ENCODE measurements at regions not wholly inside any gene's neighbourhood (a gene's known extent, or its start where the extent isn't known, plus 50 kb on each side); places are given as distances from the start of the nearest gene placed in this dataset.

- Histone ChIP-seq H3K36me3 (ENCODE audit: control insufficient read depth in 2 of 2, extremely low read depth in 1 of 2, insufficient read depth in 2 of 2, low read length in 2 of 2) (no peaks in the 10 kb centered on the region), H3K4me2 (ENCODE audit: insufficient read depth, low read length) (no peak overlapping the region), H3K9ac (replicated peaks; ENCODE audit: extremely low read depth, insufficient read depth, low read length) (no peak overlapping the region), H3K27ac (ENCODE audit: insufficient read depth, low read depth, low read length) (no peak overlapping the region), H3K9me3 (replicated peaks; ENCODE audit: control insufficient read depth, insufficient read depth, low read length) (no peaks in the 10 kb centered on the region), H3K27me3 (ENCODE audit: control insufficient read depth in 2 of 2, insufficient read depth in 2 of 2, low read length in 2 of 2) (no peaks in the 10 kb centered on the region), H3K4me3 (replicated peaks in 1 of 3; ENCODE audit: insufficient read depth in 1 of 3, low read depth in 1 of 3, low read length in 3 of 3) (no peak overlapping the region), H2AFZ (ENCODE audit: low read depth, low read length) (no peak overlapping the region), H3K4me1 (ENCODE audit: control insufficient read depth, extremely low read depth, insufficient read depth, low read length) (peaks cover 11% of the 10 kb centered on the region), H3K9me1 (replicated peaks; ENCODE audit: control insufficient read depth, extremely low read depth, insufficient read depth, low read length) (no peaks in the 10 kb centered on the region), H4K20me1 (replicated peaks; ENCODE audit: control insufficient read depth, extremely low read depth, insufficient read depth, low read length) (no peaks in the 10 kb centered on the region), H3K79me2 (ENCODE audit: control insufficient read depth, insufficient read depth, low read length) (no peaks in the 10 kb centered on the region)
- CTCF ChIA-PET, result interaction anchor here (0.7 kb wide), 1 partner anchor 11 kb away, joined by 3 read pairs; no protein-coding TSS in a partner anchor
- no peak for TF ChIP-seq JUN (IDR thresholded peaks at IDR 0.05; ENCODE audit: borderline replicate concordance, insufficient read depth, insufficient read length, low read depth)
- TF ChIP-seq MYC (IDR thresholded peaks at IDR 0.05; ENCODE audit: low read depth, low read length), result no peak
- TF ChIP-seq MAX (IDR thresholded peaks at IDR 0.05; ENCODE audit: insufficient read depth, insufficient read length), result no peak
- no peak for TF ChIP-seq FOS (IDR thresholded peaks at IDR 0.05; ENCODE audit: borderline replicate concordance, insufficient read depth, low read length)
- TF ChIP-seq CTCF (IDR thresholded peaks at IDR 0.05; ENCODE audit: extremely low read depth in 1 of 2, insufficient read depth in 1 of 2, low read depth in 1 of 2, low read length in 2 of 2), result no peak
- FAIRE-seq, result no peak
- POLR2A ChIA-PET, result no interaction called here
- BruUV-seq (replicated peaks), result no TSS peak
- intact Hi-C loops (cut with micrococcal nuclease), result no loop called here
- dilution Hi-C loops (cut with MboI; ENCODE audit: extremely low pct_ligation_motif_present, low sequenced_read_pairs), result no loop called here
- no peak for DNase-seq (ENCODE audit: low read depth, low spot score)
These were observed 315.3 kb upstream of the ZNF608 start for GRCh38 chr5:125061726-125062125.

Data from endothelial cell of umbilical vein (primary cell).